Neural cell (in vitro differentiated cells): ENCODE measurements at regions not wholly inside any gene's neighbourhood (a gene's known extent, or its start where the extent isn't known, plus 50 kb on each side); places are given as distances from the start of the nearest gene placed in this dataset.

Experiments used
- H2AFZ ChIP-seq: fragments of 200-600, 300-800 bp; sonication (generic), shearing (Covaris generic); 2 replicates; pipeline ENCODE4 v1.6.0; 2014; ENCODE audit warnings: low read depth, mild to moderate bottlenecking, antibody characterized with exemption, low read length, moderate library complexity
- H3F3A ChIP-seq: fragments of 200-600 bp; shearing (Covaris generic); 2 replicates; pipeline ENCODE4 v1.6.1; 2016; ENCODE audit warnings: mild to moderate bottlenecking, moderate library complexity, mixed read lengths, antibody characterized with exemption, low read length; ENCODE audit not compliant: insufficient read depth, poor library complexity, severe bottlenecking
- H3K27ac ChIP-seq: fragments of 200-600, 300-800 bp; sonication (generic), shearing (Covaris generic); 2 replicates; pipeline ENCODE4 v1.5.1; 2014; ENCODE audit warnings: mild to moderate bottlenecking, low read length, moderate library complexity
- H3K27me3 ChIP-seq: fragments of 300-800, 200-600 bp; sonication (generic), shearing (Covaris generic); 2 replicates; pipeline ENCODE4 v1.6.0; 2014; ENCODE audit warnings: mild to moderate bottlenecking, low read depth, low read length, moderate library complexity; ENCODE audit not compliant: insufficient read depth
- H3K36me3 ChIP-seq: fragments of 300-800, 200-600 bp; sonication (generic), shearing (Covaris generic); 2 replicates; pipeline ENCODE4 v1.5.1; 2014; ENCODE audit warnings: mild to moderate bottlenecking, antibody characterized with exemption, low read length, moderate library complexity; ENCODE audit not compliant: insufficient read depth
- H3K4me2 ChIP-seq: fragments of 300-800, 200-600 bp; sonication (generic), shearing (Covaris generic); 2 replicates; pipeline ENCODE4 v1.6.0; 2014; ENCODE audit warnings: mild to moderate bottlenecking, low read length
- H3K4me3 ChIP-seq: fragments of 300-800, 200-600 bp; sonication (generic), shearing (Covaris generic); 2 replicates; pipeline ENCODE4 v1.5.1; 2014; ENCODE audit warnings: mild to moderate bottlenecking, low read length, moderate library complexity
- H3K79me2 ChIP-seq: fragments of 200-600 bp; shearing (Covaris generic); replicated peaks from 2 replicates; pipeline ENCODE4 v1.6.0; 2014; ENCODE audit warnings: mild to moderate bottlenecking, low read length, moderate library complexity; ENCODE audit not compliant: insufficient read depth
- H3K9ac ChIP-seq: fragments of 300-800, 200-600 bp; sonication (generic), shearing (Covaris generic); 2 replicates; pipeline ENCODE4 v1.6.1; 2016; ENCODE audit warnings: mild to moderate bottlenecking, low read length, mixed read lengths
- H3K9me2 ChIP-seq: fragments of 200-600 bp; shearing (Covaris generic); 2 replicates; pipeline ENCODE4 v1.6.1; 2016; ENCODE audit warnings: mild to moderate bottlenecking, low read length, mixed read lengths; ENCODE audit not compliant: insufficient read depth
- H3K9me3 ChIP-seq: fragments of 200-600, 300-800 bp; sonication (generic), shearing (Covaris generic); 2 replicates; pipeline ENCODE4 v1.6.1; 2016; ENCODE audit warnings: mild to moderate bottlenecking, mixed run types, low read length, moderate library complexity, mixed read lengths
- H4K20me1 ChIP-seq: fragments of 200-600 bp; shearing (Covaris generic); 2 replicates; pipeline ENCODE4 v1.6.1; 2016; ENCODE audit warnings: mild to moderate bottlenecking, mixed run types; ENCODE audit not compliant: insufficient read depth
- CTCF ChIP-seq: fragments of 450-650 bp; IDR thresholded peaks from 2 replicates; pipeline ENCODE4 v1.5.1; 2014; ENCODE audit warnings: antibody characterized with exemption, mild to moderate bottlenecking, moderate library complexity; ENCODE audit not compliant: poor library complexity, severe bottlenecking
- EP300 ChIP-seq: fragments of 450-650 bp; conservative IDR thresholded peaks from 2 replicates; pipeline ENCODE4 v1.6.1; 2014; ENCODE audit warnings: antibody characterized with exemption, mild to moderate bottlenecking, moderate library complexity; ENCODE audit not compliant: poor library complexity, severe bottlenecking
- EZH2 ChIP-seq: fragments of 200-600, 300-800 bp; shearing (Covaris generic), sonication (generic); IDR thresholded peaks from 2 replicates; pipeline ENCODE4 v1.6.1; 2014; ENCODE audit warnings: antibody characterized with exemption, low read length, borderline replicate concordance, mild to moderate bottlenecking; ENCODE audit not compliant: insufficient read depth, poor library complexity, severe bottlenecking
- MXI1 ChIP-seq: fragments of 450-650 bp; conservative IDR thresholded peaks from 2 replicates; pipeline ENCODE4 v1.6.1; 2014; ENCODE audit warnings: antibody characterized with exemption, mild to moderate bottlenecking; ENCODE audit not compliant: poor library complexity, severe bottlenecking
- POLR2AphosphoS5 ChIP-seq: IDR thresholded peaks from 2 replicates; pipeline ENCODE4 v1.6.1; 2012
- RAD21 ChIP-seq: fragments of 450-650 bp; conservative IDR thresholded peaks from 2 replicates; pipeline ENCODE4 v1.6.1; 2014; ENCODE audit warnings: antibody characterized with exemption, mild to moderate bottlenecking, moderate library complexity
- SMC3 ChIP-seq: fragments of 450-650 bp; conservative IDR thresholded peaks from 2 replicates; pipeline ENCODE4 v1.6.1; 2014; ENCODE audit warnings: antibody characterized with exemption, mild to moderate bottlenecking, moderate library complexity; ENCODE audit not compliant: poor library complexity
- TAF1 ChIP-seq: IDR thresholded peaks from 2 replicates; pipeline ENCODE4 v1.6.1; 2012; ENCODE audit warnings: low read depth
- TF ChIP-seq, protein P1 (sequence below): IDR thresholded peaks from 2 replicates; pipeline ENCODE4 v1.6.1; 2012; ENCODE audit warnings: borderline replicate concordance

- H2AFZ ChIP-seq = no peak overlapping the region
- no peaks in the 10 kb centered on the region for H3K79me2 ChIP-seq
- no peak for TF ChIP-seq SMC3
- TF ChIP-seq TAF1 = no peak
- TF ChIP-seq RAD21 = no peak
- no peak for TF ChIP-seq MXI1
- no peak for TF ChIP-seq EP300
- no peak for TF ChIP-seq EZH2
- TF ChIP-seq CTCF = no peak
- TF ChIP-seq POLR2AphosphoS5 = no peak
- TF ChIP-seq, protein P1, sequence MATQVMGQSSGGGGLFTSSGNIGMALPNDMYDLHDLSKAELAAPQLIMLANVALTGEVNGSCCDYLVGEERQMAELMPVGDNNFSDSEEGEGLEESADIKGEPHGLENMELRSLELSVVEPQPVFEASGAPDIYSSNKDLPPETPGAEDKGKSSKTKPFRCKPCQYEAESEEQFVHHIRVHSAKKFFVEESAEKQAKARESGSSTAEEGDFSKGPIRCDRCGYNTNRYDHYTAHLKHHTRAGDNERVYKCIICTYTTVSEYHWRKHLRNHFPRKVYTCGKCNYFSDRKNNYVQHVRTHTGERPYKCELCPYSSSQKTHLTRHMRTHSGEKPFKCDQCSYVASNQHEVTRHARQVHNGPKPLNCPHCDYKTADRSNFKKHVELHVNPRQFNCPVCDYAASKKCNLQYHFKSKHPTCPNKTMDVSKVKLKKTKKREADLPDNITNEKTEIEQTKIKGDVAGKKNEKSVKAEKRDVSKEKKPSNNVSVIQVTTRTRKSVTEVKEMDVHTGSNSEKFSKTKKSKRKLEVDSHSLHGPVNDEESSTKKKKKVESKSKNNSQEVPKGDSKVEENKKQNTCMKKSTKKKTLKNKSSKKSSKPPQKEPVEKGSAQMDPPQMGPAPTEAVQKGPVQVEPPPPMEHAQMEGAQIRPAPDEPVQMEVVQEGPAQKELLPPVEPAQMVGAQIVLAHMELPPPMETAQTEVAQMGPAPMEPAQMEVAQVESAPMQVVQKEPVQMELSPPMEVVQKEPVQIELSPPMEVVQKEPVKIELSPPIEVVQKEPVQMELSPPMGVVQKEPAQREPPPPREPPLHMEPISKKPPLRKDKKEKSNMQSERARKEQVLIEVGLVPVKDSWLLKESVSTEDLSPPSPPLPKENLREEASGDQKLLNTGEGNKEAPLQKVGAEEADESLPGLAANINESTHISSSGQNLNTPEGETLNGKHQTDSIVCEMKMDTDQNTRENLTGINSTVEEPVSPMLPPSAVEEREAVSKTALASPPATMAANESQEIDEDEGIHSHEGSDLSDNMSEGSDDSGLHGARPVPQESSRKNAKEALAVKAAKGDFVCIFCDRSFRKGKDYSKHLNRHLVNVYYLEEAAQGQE = no peak
- no peak overlapping the region for H3K9ac ChIP-seq
- no peaks in the 10 kb centered on the region for H4K20me1 ChIP-seq
- H3K27ac ChIP-seq = no peak overlapping the region
- H3K4me3 ChIP-seq = no peak overlapping the region
- no peaks in the 10 kb centered on the region for H3K36me3 ChIP-seq
- H3K9me3 ChIP-seq = no peaks in the 10 kb centered on the region
- no peaks in the 10 kb centered on the region for H3F3A ChIP-seq
- no peaks in the 10 kb centered on the region for H3K27me3 ChIP-seq
- H3K9me2 ChIP-seq = no peaks in the 10 kb centered on the region
- no peak overlapping the region for H3K4me2 ChIP-seq
Observed at GRCh38 chr6:115460913-115461312, 599.8 kb downstream of the FRK start.

DNA sequence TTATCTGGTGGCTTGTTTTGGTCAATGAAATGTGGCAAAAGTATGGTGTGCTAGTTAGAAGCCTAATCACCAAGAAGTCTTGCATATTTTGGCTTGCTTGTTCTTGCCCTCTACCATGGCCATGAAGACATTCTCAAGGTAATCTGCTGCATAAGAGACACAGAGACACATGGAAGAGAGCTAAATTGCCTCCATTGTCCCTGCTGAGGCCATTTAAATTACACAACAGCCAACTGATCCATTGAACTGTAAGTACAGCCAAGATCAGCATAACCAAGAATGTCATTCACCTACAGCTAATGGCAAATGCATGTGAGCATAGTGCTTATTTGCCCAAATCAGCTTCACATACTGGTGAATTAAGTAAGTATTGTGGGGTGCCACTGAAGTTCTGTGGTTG, 603.8 kb downstream of the FRK start:
- no peak overlapping the region for H3K4me3 ChIP-seq
- H2AFZ ChIP-seq = no peak overlapping the region
- H3K36me3 ChIP-seq = no peaks in the 10 kb centered on the region
- H3K27ac ChIP-seq = no peak overlapping the region
- no peaks in the 10 kb centered on the region for H3K9me2 ChIP-seq
- no peaks in the 10 kb centered on the region for H4K20me1 ChIP-seq
- no peaks in the 10 kb centered on the region for H3K9me3 ChIP-seq
- H3K4me2 ChIP-seq = no peak overlapping the region
- TF ChIP-seq EZH2 (no peak), EP300 (no peak), MXI1 (no peak), POLR2AphosphoS5 (no peak), SMC3 (no peak), CTCF (no peak), RAD21 (no peak), TAF1 (no peak)
- TF ChIP-seq, protein P1 = no peak
- H3K79me2 ChIP-seq = no peaks in the 10 kb centered on the region
- no peak overlapping the region for H3K9ac ChIP-seq
- no peaks in the 10 kb centered on the region for H3K27me3 ChIP-seq
- H3F3A ChIP-seq = no peaks in the 10 kb centered on the region
